ENCODE measurements at regions not wholly inside any gene's neighbourhood (a gene's known extent, or its start where the extent isn't known, plus 50 kb on each side); places are given as distances from the start of the nearest gene placed in this dataset.

DNA sequence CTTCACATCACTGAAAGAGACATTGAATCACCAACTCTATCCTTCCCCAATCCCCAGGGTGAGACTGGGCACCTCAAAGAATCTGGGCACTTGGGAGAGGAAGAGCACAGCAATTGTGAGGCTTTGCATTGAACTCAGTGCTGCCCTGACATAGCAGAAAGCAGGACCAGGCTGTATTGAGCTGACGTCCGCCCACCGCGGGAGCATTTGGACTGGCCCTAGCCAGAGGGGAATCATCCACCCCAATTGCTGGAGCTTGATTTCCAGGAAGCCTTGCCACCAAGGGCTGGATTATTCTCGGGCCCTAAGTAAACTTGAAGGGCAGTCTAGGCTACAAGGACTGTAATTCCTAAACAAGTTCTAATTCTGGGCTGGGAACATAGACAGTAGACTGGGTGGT is 416.3 kb upstream of the PHF14 start:
- H3K27ac ChIP-seq: no peak overlapping the region
- TF ChIP-seq, protein P1, sequence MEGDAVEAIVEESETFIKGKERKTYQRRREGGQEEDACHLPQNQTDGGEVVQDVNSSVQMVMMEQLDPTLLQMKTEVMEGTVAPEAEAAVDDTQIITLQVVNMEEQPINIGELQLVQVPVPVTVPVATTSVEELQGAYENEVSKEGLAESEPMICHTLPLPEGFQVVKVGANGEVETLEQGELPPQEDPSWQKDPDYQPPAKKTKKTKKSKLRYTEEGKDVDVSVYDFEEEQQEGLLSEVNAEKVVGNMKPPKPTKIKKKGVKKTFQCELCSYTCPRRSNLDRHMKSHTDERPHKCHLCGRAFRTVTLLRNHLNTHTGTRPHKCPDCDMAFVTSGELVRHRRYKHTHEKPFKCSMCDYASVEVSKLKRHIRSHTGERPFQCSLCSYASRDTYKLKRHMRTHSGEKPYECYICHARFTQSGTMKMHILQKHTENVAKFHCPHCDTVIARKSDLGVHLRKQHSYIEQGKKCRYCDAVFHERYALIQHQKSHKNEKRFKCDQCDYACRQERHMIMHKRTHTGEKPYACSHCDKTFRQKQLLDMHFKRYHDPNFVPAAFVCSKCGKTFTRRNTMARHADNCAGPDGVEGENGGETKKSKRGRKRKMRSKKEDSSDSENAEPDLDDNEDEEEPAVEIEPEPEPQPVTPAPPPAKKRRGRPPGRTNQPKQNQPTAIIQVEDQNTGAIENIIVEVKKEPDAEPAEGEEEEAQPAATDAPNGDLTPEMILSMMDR (conservative IDR thresholded peaks at IDR 0.05): no peak

DNA sequence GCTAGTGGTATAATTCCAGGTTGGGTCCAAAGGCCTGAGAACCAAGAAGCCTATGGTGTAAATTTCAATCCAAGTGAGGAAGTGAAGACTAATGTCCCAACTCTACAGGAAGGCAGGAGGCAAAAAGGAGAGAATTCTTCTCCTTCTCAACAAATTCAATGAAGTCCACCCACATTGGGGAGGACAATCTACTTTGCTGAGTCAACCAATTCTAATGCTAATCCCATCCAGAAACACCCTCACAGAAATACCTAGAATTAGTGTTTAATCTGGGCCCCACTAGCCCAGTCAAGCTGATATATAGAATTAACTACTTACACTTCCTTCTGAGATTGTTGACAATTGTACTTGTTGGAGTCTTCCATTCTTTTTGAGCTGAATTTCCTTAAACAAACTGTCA is 413.2 kb upstream of the PHF14 start:
- TF ChIP-seq, protein P1 (conservative IDR thresholded peaks at IDR 0.05): no peak
- no peak overlapping the region for H3K27ac ChIP-seq

DNA sequence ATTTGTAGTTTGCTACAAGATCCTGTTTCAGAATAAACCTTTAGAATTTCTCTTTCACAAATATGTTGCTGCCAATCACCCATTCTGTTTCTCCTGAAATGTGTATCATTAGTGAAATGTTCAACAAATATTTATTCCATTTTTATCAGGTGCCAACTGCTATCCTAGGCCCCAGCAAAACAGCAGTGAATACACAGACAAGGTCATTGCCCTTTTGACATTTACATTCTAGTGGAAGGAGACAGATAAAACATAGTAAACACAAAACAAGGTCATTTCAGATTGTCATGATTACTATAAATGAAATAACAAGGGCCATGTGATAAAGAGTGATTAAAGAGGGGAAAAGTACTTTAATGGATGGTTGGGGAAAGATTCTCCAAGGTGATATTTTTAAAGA is 404.8 kb upstream of the PHF14 start:
- H3K27ac ChIP-seq: no peak overlapping the region
- TF ChIP-seq, protein P1 (conservative IDR thresholded peaks at IDR 0.05): no peak

DNA sequence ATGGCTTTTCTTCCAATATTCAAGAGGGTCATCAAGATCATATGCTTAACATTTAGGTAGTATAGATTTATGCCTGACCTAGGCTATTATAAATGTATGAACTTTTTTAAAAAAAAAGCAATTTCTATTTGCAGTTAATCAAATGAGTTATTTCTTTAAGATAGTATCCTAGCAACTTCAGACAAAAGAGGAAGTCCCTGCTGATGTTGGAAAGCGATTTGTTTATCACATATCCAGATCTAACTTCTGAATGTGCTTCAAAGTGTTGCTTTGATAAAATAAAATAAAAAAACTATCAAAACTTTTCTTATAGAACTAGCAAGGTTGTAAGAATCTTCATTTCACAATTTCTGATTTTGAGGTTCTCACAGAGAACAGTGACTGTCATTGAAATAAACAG is 401.9 kb upstream of the PHF14 start:
- TF ChIP-seq, protein P1 (conservative IDR thresholded peaks at IDR 0.05): no peak

DNA sequence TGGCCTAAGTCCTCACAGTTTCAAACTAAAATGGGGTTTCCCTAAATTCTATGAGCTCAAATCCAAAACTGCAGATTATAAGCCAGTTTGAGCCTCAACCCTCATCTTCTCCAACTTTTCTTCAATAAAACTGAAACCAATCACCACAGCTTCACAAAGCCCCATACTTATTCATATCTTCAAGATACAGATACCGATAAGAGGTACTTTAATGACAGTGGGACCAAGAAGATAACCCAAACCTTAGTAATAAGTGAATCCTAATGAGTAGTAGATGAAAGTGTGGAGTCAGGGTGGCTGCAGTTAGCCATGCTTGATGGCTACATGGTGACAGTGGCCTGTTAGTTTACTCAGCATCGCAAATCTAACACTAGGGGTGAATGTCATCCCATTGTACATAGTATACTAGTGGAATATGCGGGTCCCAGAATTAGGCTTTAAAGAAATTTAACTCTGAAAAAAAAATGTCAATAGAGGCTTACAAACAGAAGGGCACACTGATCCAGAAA is 395.8 kb upstream of the PHF14 start:
- TF ChIP-seq, protein P1 (conservative IDR thresholded peaks at IDR 0.05): no peak

More for the DNA sequence above, 401.9 kb upstream of the PHF14 start:
- H3K27ac ChIP-seq: peak overlapping the region; percentile 12; the same call in 1 of the 2 replicates

DNA sequence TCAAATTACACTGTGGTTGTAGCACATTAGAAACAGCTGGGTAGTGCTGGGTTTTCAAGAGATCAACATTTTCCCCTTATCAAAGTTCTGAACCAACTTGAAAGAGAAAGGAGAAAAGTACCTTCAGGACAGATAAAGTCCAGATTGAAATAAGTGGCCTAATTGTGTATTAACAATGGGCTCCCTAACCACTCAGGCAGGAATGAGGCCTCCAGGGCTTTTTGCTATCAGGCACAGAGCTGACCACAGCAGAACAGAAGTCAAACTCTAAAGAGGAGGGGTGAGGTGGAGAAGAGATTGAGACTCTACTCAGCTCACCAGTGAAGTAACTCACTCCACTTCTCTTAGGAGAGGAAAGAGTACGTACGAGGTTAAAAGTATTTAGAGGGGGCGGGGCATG is 394.1 kb upstream of the PHF14 start:
- TF ChIP-seq, protein P1 (conservative IDR thresholded peaks at IDR 0.05): no peak

More for the DNA sequence above, 395.8 kb upstream of the PHF14 start:
- no peak overlapping the region for H3K27ac ChIP-seq

DNA sequence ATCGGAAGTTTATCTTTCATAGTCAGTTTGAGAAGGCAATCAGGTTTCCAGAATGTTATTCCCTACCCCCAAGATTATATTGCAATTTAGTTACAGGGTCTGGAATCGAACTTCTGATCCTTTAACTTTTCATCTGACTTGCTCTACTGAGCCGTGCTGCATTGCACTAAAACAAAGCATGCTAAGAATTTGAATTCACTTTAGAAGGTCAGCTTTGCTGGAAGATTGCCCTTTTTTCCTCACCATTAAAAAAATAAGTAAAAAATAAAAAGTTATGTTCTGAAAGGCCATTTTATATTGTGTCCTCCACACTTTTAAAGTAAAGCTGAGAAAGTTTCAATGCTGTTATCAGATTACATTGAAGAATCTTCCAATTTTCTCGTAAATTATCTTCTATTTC is 388.8 kb upstream of the PHF14 start:
- no peak overlapping the region for H3K27ac ChIP-seq
- TF ChIP-seq, protein P1 (conservative IDR thresholded peaks at IDR 0.05): no peak

More for the DNA sequence above, 394.1 kb upstream of the PHF14 start:
- no peak overlapping the region for H3K27ac ChIP-seq
